Gastrocnemius medialis (tissue), 4 donors: ENCODE measurements at regions not wholly inside any gene's neighbourhood (a gene's known extent, or its start where the extent isn't known, plus 50 kb on each side); places are given as distances from the start of the nearest gene placed in this dataset.

Source experiments
- POLR2A ChIP-seq, 2 donors: fragments of 450-650 bp; IDR thresholded peaks; one replicate each; pipeline ENCODE4 v1.6.1; 2017; ENCODE audit warnings: antibody characterized with exemption in 2 of 2, mild to moderate bottlenecking in 2 of 2, moderate library complexity in 2 of 2
- TF ChIP-seq, protein P1 (sequence below), 5 experiments: fragments of 450-650 bp in 3 of 5; fragments of 200-600 bp in 2 of 5; sonication (generic) in 2 of 5; IDR thresholded peaks in 4 of 5; conservative IDR thresholded peaks in 1 of 5; 1 replicate in 4 of 5; 2 replicates in 1 of 5; pipeline ENCODE4 v1.5.1; 2016 to 2019; ENCODE audit warnings: antibody characterized with exemption in 5 of 5, mild to moderate bottlenecking in 3 of 5, moderate library complexity in 3 of 5

- no peak for TF ChIP-seq POLR2A (IDR thresholded peaks at IDR 0.05)
- TF ChIP-seq, protein P1, sequence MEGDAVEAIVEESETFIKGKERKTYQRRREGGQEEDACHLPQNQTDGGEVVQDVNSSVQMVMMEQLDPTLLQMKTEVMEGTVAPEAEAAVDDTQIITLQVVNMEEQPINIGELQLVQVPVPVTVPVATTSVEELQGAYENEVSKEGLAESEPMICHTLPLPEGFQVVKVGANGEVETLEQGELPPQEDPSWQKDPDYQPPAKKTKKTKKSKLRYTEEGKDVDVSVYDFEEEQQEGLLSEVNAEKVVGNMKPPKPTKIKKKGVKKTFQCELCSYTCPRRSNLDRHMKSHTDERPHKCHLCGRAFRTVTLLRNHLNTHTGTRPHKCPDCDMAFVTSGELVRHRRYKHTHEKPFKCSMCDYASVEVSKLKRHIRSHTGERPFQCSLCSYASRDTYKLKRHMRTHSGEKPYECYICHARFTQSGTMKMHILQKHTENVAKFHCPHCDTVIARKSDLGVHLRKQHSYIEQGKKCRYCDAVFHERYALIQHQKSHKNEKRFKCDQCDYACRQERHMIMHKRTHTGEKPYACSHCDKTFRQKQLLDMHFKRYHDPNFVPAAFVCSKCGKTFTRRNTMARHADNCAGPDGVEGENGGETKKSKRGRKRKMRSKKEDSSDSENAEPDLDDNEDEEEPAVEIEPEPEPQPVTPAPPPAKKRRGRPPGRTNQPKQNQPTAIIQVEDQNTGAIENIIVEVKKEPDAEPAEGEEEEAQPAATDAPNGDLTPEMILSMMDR (IDR thresholded peaks at IDR 0.05 in 4 of 5, conservative IDR thresholded peaks at IDR 0.05 in 1 of 5) = no peak
Observed at GRCh38 chr18:22726469-22726868, 206.7 kb upstream of the RBBP8 start.
